ENCODE measurements at regions not wholly inside any gene's neighbourhood (a gene's known extent, or its start where the extent isn't known, plus 50 kb on each side); places are given as distances from the start of the nearest gene placed in this dataset.

- ATAC-seq = no peak
- no peaks in the 10 kb centered on the region for H3K79me2 ChIP-seq (replicated peaks; ENCODE audit: insufficient read depth)
- H3K4me1 ChIP-seq (ENCODE audit: insufficient read depth) = peaks cover 4% of the 10 kb centered on the region; the same call in 1 of the 2 replicates
- Mint-ChIP-seq H3K4me1 (peaks cover 4% of the 10 kb centered on the region; the same call in 2 of the 3 replicates), H3K27me3 (ENCODE audit: insufficient read depth, low read depth, poor library complexity) (peaks cover 4% of the 10 kb centered on the region), H3K4me3 (no peak overlapping the region), H3K27ac (no peak overlapping the region), H3K9me3 (no peaks in the 10 kb centered on the region), H3K36me3 (ENCODE audit: low read depth) (no peaks in the 10 kb centered on the region)
- no peak overlapping the region for H3K4me3 ChIP-seq
- no peaks in the 10 kb centered on the region for H3K9me2 ChIP-seq (ENCODE audit: insufficient read depth)
- no peaks in the 10 kb centered on the region for H3F3A ChIP-seq (replicated peaks; ENCODE audit: low read depth)
- no peak for DNase-seq (ENCODE audit: low spot score)
- H3K4me2 ChIP-seq = no peak overlapping the region
- no peaks in the 10 kb centered on the region for H4K20me1 ChIP-seq (replicated peaks; ENCODE audit: insufficient read depth)
- H3K36me3 ChIP-seq (ENCODE audit: insufficient read depth) = no peaks in the 10 kb centered on the region
- no peak overlapping the region for H2AFZ ChIP-seq
- H3K27me3 ChIP-seq (ENCODE audit: insufficient read depth) = no peaks in the 10 kb centered on the region
- TF ChIP-seq ZNF114 (CRISPR knock-in tag; IDR thresholded peaks at IDR 0.05) (no peak), EZH2 (IDR thresholded peaks at IDR 0.05; ENCODE audit: low read depth, unreplicated experiment) (no peak), JUNB (IDR thresholded peaks at IDR 0.05; ENCODE audit: unreplicated experiment) (no peak), NANOG (IDR thresholded peaks at IDR 0.05; ENCODE audit: borderline replicate concordance) (no peak), POLR2AphosphoS5 (IDR thresholded peaks at IDR 0.05; ENCODE audit: low read depth) (no peak), ZNF462 (CRISPR knock-in tag; IDR thresholded peaks at IDR 0.05) (no peak), STAT1 (IDR thresholded peaks at IDR 0.05; ENCODE audit: unreplicated experiment) (no peak), ZNF331 (CRISPR knock-in tag; IDR thresholded peaks at IDR 0.05; ENCODE audit: low read depth) (no peak), ETS1 (IDR thresholded peaks at IDR 0.05) (no peak), CREB1 (CRISPR knock-in tag; IDR thresholded peaks at IDR 0.05; ENCODE audit: low read depth) (no peak), CTCF (conservative IDR thresholded peaks at IDR 0.05; ENCODE audit: low read depth in 2 of 2) (no peak), REST (IDR thresholded peaks at IDR 0.05; ENCODE audit: unreplicated experiment) (no peak), EZH2phosphoT487 (IDR thresholded peaks at IDR 0.05; ENCODE audit: unreplicated experiment) (no peak)
- H3K27ac ChIP-seq (ENCODE audit: low read depth) = no peak overlapping the region
Measured at GRCh38 chr1:117699953-117700352, 94.1 kb downstream of the TENT5C start.

All from GM23338 (cell line).